PFSK-1 (cell line): ENCODE measurements at regions not wholly inside any gene's neighbourhood (a gene's known extent, or its start where the extent isn't known, plus 50 kb on each side); places are given as distances from the start of the nearest gene placed in this dataset.

Source experiments
- POLR2AphosphoS5 ChIP-seq: IDR thresholded peaks from 2 replicates; pipeline ENCODE4 v1.6.1; 2012; ENCODE audit warnings: low read depth, mild to moderate bottlenecking, control low read depth, low read length, moderate library complexity
- REST ChIP-seq, 2 experiments: IDR thresholded peaks; 2 replicates each; pipeline versions ENCODE4 v1.6.1 to v1.8.0; 2011 to 2012; ENCODE audit warnings: low read depth in 2 of 2, low read length in 2 of 2, control low read depth in 1 of 2, inconsistent platforms in 1 of 2, mild to moderate bottlenecking in 1 of 2, moderate library complexity in 1 of 2; ENCODE audit not compliant: insufficient read depth in 1 of 2
- SIN3A ChIP-seq: IDR thresholded peaks from 2 replicates; pipeline ENCODE4 v1.6.1; 2012; ENCODE audit warnings: mild to moderate bottlenecking, low read length, moderate library complexity, borderline replicate concordance; ENCODE audit not compliant: insufficient read depth
- TAF1 ChIP-seq: IDR thresholded peaks from 2 replicates; pipeline ENCODE4 v1.6.1; 2012; ENCODE audit warnings: low read length, control low read depth, borderline replicate concordance; ENCODE audit not compliant: insufficient read depth

- TF ChIP-seq POLR2AphosphoS5 (no peak), REST (IDR thresholded peaks at IDR 0.05; ENCODE audit: insufficient read depth in 1 of 2, low read depth in 2 of 2, low read length in 2 of 2) (no peak), SIN3A (no peak), TAF1 (no peak)
These were observed 393.1 kb upstream of the NOVA1 start for GRCh38 chr14:26990946-26991345.
